AG04449 (cell line): ENCODE measurements at regions not wholly inside any gene's neighbourhood (a gene's known extent, or its start where the extent isn't known, plus 50 kb on each side); places are given as distances from the start of the nearest gene placed in this dataset.

Source experiments
- CTCF ChIA-PET: fragments of 350-600 bp; formaldehyde crosslinking; extraction: SDS; loops from one replicate; lab custom pipeline; 2021; ENCODE audit warnings: antibody characterized with exemption; lab: Yijun Ruan, JAX
- POLR2A ChIA-PET: fragments of 400-600, 350-600 bp; formaldehyde crosslinking; extraction: SDS; loops from one replicate; lab custom pipeline; 2020; ENCODE audit warnings: antibody characterized with exemption, inconsistent platforms; lab: Yijun Ruan, JAX
- DNase-seq: peaks from one replicate; pipeline ENCODE4 v3.0.0-alpha.2; 2010; ENCODE audit warnings: low read depth, low spot score
- H3K4me3 ChIP-seq: 2 replicates; pipeline ENCODE4 v1.5.1; 2011; ENCODE audit warnings: low read depth, mild to moderate bottlenecking, control low read depth, low read length
- CTCF ChIP-seq: IDR thresholded peaks from one replicate; pipeline ENCODE4 v1.5.1; 2011; ENCODE audit warnings: mild to moderate bottlenecking, moderate library complexity, low read length, control low read depth, inconsistent platforms; ENCODE audit not compliant: insufficient read depth; ENCODE audit errors: missing control alignments

GRCh38 chr6:165881806-165882205 is 218.8 kb upstream of the PDE10A start:
- no peak for TF ChIP-seq CTCF
- no peak overlapping the region for H3K4me3 ChIP-seq
- ChIA-PET POLR2A (no interaction called here), CTCF (interaction anchor here (1.3 to 6.8 kb wide), 3 partner anchors 9 to 225 kb away, joined by 4 to 172 read pairs (median 110); no protein-coding TSS in a partner anchor)
- DNase-seq: no peak

- H3K4me3 ChIP-seq: no peak overlapping the region
- no peak for DNase-seq
- CTCF ChIA-PET: interaction anchor here (1.9 to 6.8 kb wide), 2 partner anchors 219 to 226 kb away, joined by 4 to 110 read pairs; no protein-coding TSS in a partner anchor
- POLR2A ChIA-PET: no interaction called here
- TF ChIP-seq CTCF: no peak
Measured at GRCh38 chr6:165880686-165881085, 217.6 kb upstream of the PDE10A start.

- POLR2A ChIA-PET: no interaction called here
- TF ChIP-seq CTCF: no peak
Measured at GRCh38 chr6:165877773-165878172, 214.7 kb upstream of the PDE10A start.

GRCh38 chr6:165877192-165877591 is 214.2 kb upstream of the PDE10A start:
- TF ChIP-seq CTCF: no peak
- POLR2A ChIA-PET: no interaction called here
- DNase-seq: no peak
- CTCF ChIA-PET: interaction anchor here (1.0 to 2.1 kb wide), 5 partner anchors 8 to 230 kb away, joined by 4 to 14 read pairs (median 6); no protein-coding TSS in a partner anchor
- no peak overlapping the region for H3K4me3 ChIP-seq

More at GRCh38 chr6:165877773-165878172, 214.7 kb upstream of the PDE10A start:
- CTCF ChIA-PET: interaction anchor here (1.0 to 2.1 kb wide), 5 partner anchors 8 to 229 kb away, joined by 4 to 14 read pairs (median 6); no protein-coding TSS in a partner anchor
- H3K4me3 ChIP-seq: no peak overlapping the region
- no peak for DNase-seq

- ChIA-PET CTCF (interaction anchor here (2.1 kb wide), 1 partner anchor 9 kb away, joined by 6 read pairs; no protein-coding TSS in a partner anchor), POLR2A (no interaction called here)
- no peak for DNase-seq
- H3K4me3 ChIP-seq: no peak overlapping the region
- TF ChIP-seq CTCF: no peak
Measured at GRCh38 chr6:165876588-165876987, 213.5 kb upstream of the PDE10A start.

- no peak overlapping the region for H3K4me3 ChIP-seq
- no peak for DNase-seq
- ChIA-PET CTCF (interaction anchor here (2.1 kb wide), 1 partner anchor 9 kb away, joined by 6 read pairs; no protein-coding TSS in a partner anchor), POLR2A (no interaction called here)
- TF ChIP-seq CTCF: no peak
Measured at GRCh38 chr6:165875946-165876345, 212.9 kb upstream of the PDE10A start.
